ENCODE measurements at regions not wholly inside any gene's neighbourhood (a gene's known extent, or its start where the extent isn't known, plus 50 kb on each side); places are given as distances from the start of the nearest gene placed in this dataset.
A peak's percentile ranks its signal among the peaks of the same experiment; 100 is the strongest.

- peak in 1 of 2 experiments; percentile 33 for DNase-seq
Measured at GRCh38 chr11:93248602-93249001, 50.8 kb upstream of the SLC36A4 start.

DNA sequence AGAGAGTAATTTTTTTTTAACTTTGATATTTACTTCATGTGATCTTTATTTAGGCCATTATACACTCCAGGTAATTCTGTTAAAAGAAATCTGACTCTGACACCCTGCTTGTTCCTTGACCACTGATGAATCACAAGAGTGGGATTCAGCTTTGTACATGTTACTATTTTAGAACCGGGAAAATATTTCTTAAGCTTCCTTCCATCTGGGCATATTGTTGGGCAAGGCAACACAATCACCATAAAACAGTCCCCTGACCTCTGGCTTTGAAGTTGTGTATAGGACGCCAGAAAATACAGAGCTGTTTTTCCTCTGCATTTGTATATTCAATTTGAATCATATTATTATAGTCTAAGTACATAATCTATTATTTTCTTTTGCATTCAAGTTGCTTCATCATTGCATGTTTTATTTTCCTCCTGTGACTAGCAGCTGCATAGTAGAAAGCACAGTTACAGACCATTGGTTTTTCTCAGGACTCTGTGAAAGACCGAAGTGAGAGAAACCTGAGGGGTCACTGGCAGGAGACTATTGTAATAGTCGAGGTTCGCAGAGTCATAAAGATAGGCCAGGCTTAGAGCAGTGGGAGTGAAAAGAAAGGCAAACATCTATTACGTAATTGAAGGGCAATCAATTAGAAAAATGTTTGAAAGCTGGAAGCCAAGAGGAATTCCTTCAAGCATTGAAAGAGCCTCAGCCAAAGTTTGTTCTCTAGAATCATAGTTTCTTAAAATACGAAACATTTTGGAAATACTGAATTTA lies 51.8 kb upstream of the SLC36A4 start:
- no peak for DNase-seq

- DNase-seq, result no peak
Measured at GRCh38 chr11:93250326-93250725, 52.5 kb upstream of the SLC36A4 start.

DNA sequence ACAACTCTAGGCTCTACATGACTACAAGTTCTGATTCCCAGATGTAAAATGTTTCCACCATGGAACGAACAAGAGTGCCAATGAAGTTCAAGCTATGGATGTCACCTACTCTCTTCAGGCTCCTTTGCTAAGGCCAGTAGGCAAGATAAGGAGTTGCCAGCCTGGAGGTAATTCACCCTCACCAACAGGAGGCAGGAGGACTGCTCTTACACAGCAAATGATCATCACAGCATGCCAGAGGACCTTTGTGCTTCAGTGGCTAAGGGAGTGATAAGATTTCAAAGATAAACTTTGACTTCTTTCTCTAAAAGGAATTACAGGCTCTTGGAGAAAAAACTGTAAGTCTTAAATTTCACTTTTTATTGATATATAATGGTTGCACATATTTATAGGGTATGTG lies 54.1 kb upstream of the SLC36A4 start:
- DNase-seq, result no peak

DNA sequence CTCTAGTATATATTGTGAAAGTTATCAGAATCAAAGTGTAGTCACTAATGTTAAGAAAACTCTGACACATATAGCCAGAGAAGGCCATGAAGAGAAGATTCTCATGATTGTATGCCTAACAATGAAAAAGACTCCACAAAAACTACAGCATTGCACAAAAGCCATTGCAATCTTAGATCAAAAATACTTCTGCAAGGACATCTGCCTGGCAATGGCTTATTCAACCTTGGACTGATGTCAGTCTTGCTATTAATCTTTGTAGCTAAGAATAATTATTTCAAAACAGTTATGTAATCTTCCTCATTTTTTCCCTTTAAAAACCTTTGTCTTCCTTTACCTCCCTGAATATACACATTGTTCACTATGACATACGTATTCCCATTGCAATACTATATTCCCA lies 55.3 kb upstream of the SLC36A4 start:
- no peak for DNase-seq

- no peak for DNase-seq
Measured at GRCh38 chr11:93256623-93257022, 58.8 kb upstream of the SLC36A4 start.

DNA sequence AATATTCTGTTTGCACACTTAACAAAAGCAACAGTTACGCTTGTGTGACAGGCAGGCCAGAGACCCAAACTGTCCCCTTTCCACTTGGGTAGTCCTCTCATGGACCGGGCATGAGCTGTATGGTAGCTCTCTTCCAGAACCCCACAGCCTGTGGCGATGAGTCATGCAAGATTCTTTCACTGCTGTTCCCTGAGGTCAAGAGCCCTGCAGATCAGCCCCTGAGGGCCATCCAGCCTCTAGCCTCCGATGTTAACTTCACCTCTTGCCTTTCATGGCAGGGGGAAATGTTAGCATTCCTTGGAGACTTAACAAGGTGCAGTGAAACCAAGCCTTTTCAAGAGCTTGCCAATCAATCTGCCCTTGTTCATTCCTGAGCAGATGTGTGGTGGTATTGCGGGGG lies 63.2 kb upstream of the DEUP1 start:
- DNase-seq, result no peak

DNA sequence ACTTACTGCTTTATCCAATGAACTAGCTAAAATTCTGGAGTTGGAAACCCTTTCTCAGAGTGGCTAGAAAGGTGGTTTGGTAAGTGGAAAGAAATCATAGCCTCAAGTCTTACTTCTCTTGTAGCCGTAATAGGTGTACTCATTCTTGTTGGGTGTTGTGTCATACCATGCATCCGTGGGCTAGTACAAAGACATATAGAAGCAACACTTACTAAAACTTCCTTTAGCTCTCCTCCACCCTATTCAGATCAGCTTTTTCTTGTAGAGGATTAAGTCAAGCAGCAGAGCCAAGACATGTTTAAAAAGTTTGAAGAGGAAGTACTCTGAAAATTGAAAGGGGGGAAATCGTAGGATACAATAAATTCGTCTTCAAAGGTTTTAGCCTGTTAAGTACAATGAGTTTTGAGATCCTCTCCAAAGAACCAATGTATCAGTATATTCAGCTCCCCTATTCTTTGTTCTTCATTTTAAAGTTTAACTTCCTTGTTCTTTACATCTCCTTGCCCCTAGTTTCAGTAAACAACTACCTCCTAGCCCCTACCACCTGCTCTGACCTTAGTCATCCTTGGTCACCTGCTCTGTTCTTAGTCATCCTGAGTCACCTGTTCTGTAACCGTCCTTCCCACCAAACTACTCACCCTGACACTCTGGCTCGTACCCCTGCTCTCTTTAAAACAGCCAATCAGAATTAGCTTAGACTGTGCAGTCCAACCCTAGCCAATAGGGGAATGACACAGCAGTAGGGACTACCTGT lies 62.1 kb upstream of the DEUP1 start:
- DNase-seq, result no peak

- no peak for DNase-seq
Measured at GRCh38 chr11:93271596-93271995, 58.9 kb upstream of the DEUP1 start.

DNA sequence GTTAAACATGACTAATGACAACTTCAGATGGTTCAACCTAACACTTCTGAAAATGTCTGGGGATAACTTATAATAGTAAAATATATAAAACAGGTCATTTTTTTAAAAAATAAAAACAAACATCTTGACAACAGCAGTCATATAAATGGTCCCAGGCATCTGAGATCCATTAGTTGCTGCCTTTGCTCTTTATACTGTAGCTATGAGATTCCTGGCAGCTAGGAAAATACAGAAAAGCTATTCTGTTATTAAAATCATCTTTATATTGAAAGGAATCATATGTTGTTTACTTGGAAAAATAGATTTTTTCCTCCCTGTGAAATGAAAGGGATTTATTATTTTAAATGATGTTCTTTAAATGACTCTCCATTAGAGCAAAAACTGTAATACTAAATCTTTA lies 55.7 kb upstream of the DEUP1 start:
- no peak for DNase-seq

DNA sequence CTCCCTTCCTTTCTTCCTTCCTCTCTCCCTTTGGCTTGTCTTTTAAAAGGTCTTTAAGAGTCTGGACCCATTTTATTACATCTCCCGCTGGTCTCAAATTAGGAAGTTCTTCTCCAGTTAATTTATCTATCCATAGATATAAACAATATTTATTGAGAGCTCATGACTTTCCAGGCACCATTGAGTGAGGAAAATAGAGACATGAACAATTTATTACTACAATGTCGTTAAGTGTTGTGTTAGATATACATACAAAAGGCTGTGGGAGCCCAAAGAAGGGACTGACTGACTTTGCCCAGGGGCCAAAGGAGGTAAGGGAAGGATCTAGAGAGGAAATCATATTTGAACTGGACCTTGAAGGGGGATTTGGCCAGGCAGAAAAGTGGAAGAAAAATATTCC lies 51.6 kb upstream of the DEUP1 start:
- DNase-seq, result no peak

- DNase-seq, result no peak
Measured at GRCh38 chr11:93279851-93280347, 50.6 kb upstream of the DEUP1 start.

Measured in SW 1271 (cell line).